Esophagus mucosa (tissue), 1 donor: ENCODE measurements at regions not wholly inside any gene's neighbourhood (a gene's known extent, or its start where the extent isn't known, plus 50 kb on each side); places are given as distances from the start of the nearest gene placed in this dataset.

Source experiments
- ATAC-seq: fragments of 200-7000 bp; cut with Tn5 transposase; one replicate; pipeline ENCODE4 v1.9.1; 2020
- donor health status: DM: yes; HTN: yes; CAD: no.

GRCh38 chr10:44685747-44686146 lies 225.4 kb upstream of the TMEM72 start:
- ATAC-seq = no peak

- ATAC-seq = no peak
These were observed 221.8 kb upstream of the TMEM72 start for GRCh38 chr10:44689368-44689767.

- ATAC-seq = no peak
These were observed 214.6 kb upstream of the TMEM72 start for GRCh38 chr10:44696496-44696895.

- ATAC-seq = no peak
These were observed 214.0 kb upstream of the TMEM72 start for GRCh38 chr10:44697116-44697515.

GRCh38 chr10:44702531-44702930 lies 208.6 kb upstream of the TMEM72 start:
- ATAC-seq = no peak

- ATAC-seq = no peak
These were observed 207.6 kb upstream of the TMEM72 start for GRCh38 chr10:44703241-44704155.

- ATAC-seq = no peak
These were observed 206.5 kb upstream of the TMEM72 start for GRCh38 chr10:44704616-44705015.

- ATAC-seq = no peak
These were observed 204.4 kb upstream of the TMEM72 start for GRCh38 chr10:44706745-44707144.

- no peak for ATAC-seq
These were observed 197.8 kb upstream of the TMEM72 start for GRCh38 chr10:44713307-44713706.

GRCh38 chr10:44714451-44714850 lies 196.7 kb upstream of the TMEM72 start:
- no peak for ATAC-seq

- no peak for ATAC-seq
These were observed 196.0 kb upstream of the TMEM72 start for GRCh38 chr10:44715136-44715535.

GRCh38 chr10:44716470-44717015 lies 194.6 kb upstream of the TMEM72 start:
- ATAC-seq = no peak

- no peak for ATAC-seq
These were observed 188.1 kb upstream of the TMEM72 start for GRCh38 chr10:44723082-44723481.

- ATAC-seq = no peak
These were observed 187.4 kb upstream of the TMEM72 start for GRCh38 chr10:44723619-44724325.

- ATAC-seq = no peak
These were observed 186.5 kb upstream of the TMEM72 start for GRCh38 chr10:44724415-44725174.

GRCh38 chr10:44725404-44725803 lies 185.7 kb upstream of the TMEM72 start:
- ATAC-seq = no peak

- no peak for ATAC-seq
These were observed 179.9 kb upstream of the TMEM72 start for GRCh38 chr10:44731283-44731682.

GRCh38 chr10:44733501-44734488 lies 177.3 kb upstream of the TMEM72 start:
- no peak for ATAC-seq

- no peak for ATAC-seq
These were observed 168.9 kb upstream of the TMEM72 start for GRCh38 chr10:44742248-44742647.

GRCh38 chr10:44743535-44743934 lies 167.6 kb upstream of the TMEM72 start:
- ATAC-seq = no peak

GRCh38 chr10:44745920-44746319 lies 165.2 kb upstream of the TMEM72 start:
- ATAC-seq = no peak
